Fibroblast of lung (primary cell): ENCODE measurements at regions not wholly inside any gene's neighbourhood (a gene's known extent, or its start where the extent isn't known, plus 50 kb on each side); places are given as distances from the start of the nearest gene placed in this dataset.

Experiments used
- DNase-seq, 2 donors: peaks; one replicate each; pipeline versions ENCODE4 v3.0.0 to v3.0.0-alpha.2; 2010; ENCODE audit warnings: low read depth in 2 of 2
- H2AFZ ChIP-seq: 2 replicates; pipeline ENCODE4 v1.5.1; 2012; ENCODE audit warnings: low read length, control low read depth, inconsistent platforms
- H3K27ac ChIP-seq: 2 replicates; pipeline ENCODE4 v1.5.1; 2011; ENCODE audit warnings: low read length, control low read depth; ENCODE audit not compliant: insufficient read depth
- H3K27me3 ChIP-seq: 2 replicates; pipeline ENCODE4 v1.5.1; 2011; ENCODE audit warnings: mild to moderate bottlenecking, low read length; ENCODE audit not compliant: control insufficient read depth, insufficient read depth
- H3K36me3 ChIP-seq: 2 replicates; pipeline ENCODE4 v1.5.1; 2011; ENCODE audit warnings: low read length; ENCODE audit not compliant: control insufficient read depth, insufficient read depth
- H3K4me1 ChIP-seq: 2 replicates; pipeline ENCODE4 v1.5.1; 2011; ENCODE audit warnings: low read length; ENCODE audit not compliant: control insufficient read depth, insufficient read depth; ENCODE audit errors: extremely low read depth
- H3K4me2 ChIP-seq: 2 replicates; pipeline ENCODE4 v1.5.1; 2011; ENCODE audit warnings: low read length, control low read depth; ENCODE audit not compliant: insufficient read depth; ENCODE audit errors: extremely low read depth
- H3K4me3 ChIP-seq, 4 experiments: fragments of 200-600 bp in 1 of 4; sonication (generic) in 1 of 4; replicated peaks in 1 of 4; 2 replicates each; pipeline ENCODE4 v1.5.1; 2011 to 2016; ENCODE audit warnings: low read length in 4 of 4, low read depth in 3 of 4, mild to moderate bottlenecking in 3 of 4, control low read depth in 2 of 4, inconsistent platforms in 1 of 4, mixed read lengths in 1 of 4; ENCODE audit not compliant: insufficient read depth in 1 of 4; ENCODE audit errors: control extremely low read depth in 1 of 4
- H3K79me2 ChIP-seq: 2 replicates; pipeline ENCODE4 v1.5.1; 2012; ENCODE audit warnings: mild to moderate bottlenecking, low read length, inconsistent platforms; ENCODE audit not compliant: control insufficient read depth, insufficient read depth
- H3K9ac ChIP-seq: 2 replicates; pipeline ENCODE4 v1.5.1; 2011; ENCODE audit warnings: mild to moderate bottlenecking, low read length, control low read depth; ENCODE audit not compliant: insufficient read depth
- H3K9me3 ChIP-seq: 2 replicates; pipeline ENCODE4 v1.5.1; 2012; ENCODE audit warnings: low read depth, low read length; ENCODE audit not compliant: control insufficient read depth, insufficient read depth
- H4K20me1 ChIP-seq: 2 replicates; pipeline ENCODE4 v1.5.1; 2011; ENCODE audit warnings: low read length; ENCODE audit not compliant: control insufficient read depth, insufficient read depth; ENCODE audit errors: extremely low read depth
- CTCF ChIP-seq, 2 donors: IDR thresholded peaks in 1 of 2; conservative IDR thresholded peaks in 1 of 2; 1 replicate in 1 of 2; 2 replicates in 1 of 2; pipeline ENCODE4 v1.5.1; 2011 to 2012; ENCODE audit warnings: low read length in 2 of 2, control low read depth in 1 of 2, inconsistent platforms in 1 of 2, low read depth in 1 of 2, mild to moderate bottlenecking in 1 of 2
- EZH2 ChIP-seq: IDR thresholded peaks from 2 replicates; pipeline ENCODE4 v1.5.1; 2012; ENCODE audit warnings: low read length, control low read depth, mild to moderate bottlenecking; ENCODE audit errors: missing control alignments

- no peak for DNase-seq
- Histone ChIP-seq H3K9ac (no peak overlapping the region), H3K79me2 (no peaks in the 10 kb centered on the region), H3K36me3 (no peaks in the 10 kb centered on the region), H3K27ac (no peak overlapping the region), H3K4me3 (no peak overlapping the region), H3K4me1 (peaks cover 9% of the 10 kb centered on the region), H3K4me2 (no peak overlapping the region), H3K9me3 (no peaks in the 10 kb centered on the region), H4K20me1 (no peaks in the 10 kb centered on the region), H3K27me3 (no peaks in the 10 kb centered on the region), H2AFZ (no peak overlapping the region)
- TF ChIP-seq CTCF (conservative IDR thresholded peaks at IDR 0.05 in 1 of 2, IDR thresholded peaks at IDR 0.05 in 1 of 2; ENCODE audit: low read depth in 1 of 2, low read length in 2 of 2): no peak
- TF ChIP-seq EZH2: no peak
Observed at GRCh38 chr7:46000513-46000912, 79.4 kb upstream of the IGFBP3 start.

GRCh38 chr7:45999541-45999940, 78.5 kb upstream of the IGFBP3 start:
- no peak overlapping the region for H2AFZ ChIP-seq
- H3K4me3 ChIP-seq: no peak overlapping the region
- no peak overlapping the region for H3K27ac ChIP-seq
- H3K4me2 ChIP-seq: no peak overlapping the region
- TF ChIP-seq EZH2 (no peak), CTCF (conservative IDR thresholded peaks at IDR 0.05 in 1 of 2, IDR thresholded peaks at IDR 0.05 in 1 of 2; ENCODE audit: low read depth in 1 of 2, low read length in 2 of 2) (no peak)
- no peak overlapping the region for H3K9ac ChIP-seq
- H3K79me2 ChIP-seq: no peaks in the 10 kb centered on the region
- no peaks in the 10 kb centered on the region for H3K27me3 ChIP-seq
- H3K4me1 ChIP-seq: peaks cover 5% of the 10 kb centered on the region
- H3K9me3 ChIP-seq: no peaks in the 10 kb centered on the region
- no peaks in the 10 kb centered on the region for H3K36me3 ChIP-seq
- no peaks in the 10 kb centered on the region for H4K20me1 ChIP-seq
- DNase-seq: no peak

GRCh38 chr7:45998506-45998905, 77.4 kb upstream of the IGFBP3 start:
- H3K4me3 ChIP-seq: no peak overlapping the region
- no peaks in the 10 kb centered on the region for H3K4me1 ChIP-seq
- no peaks in the 10 kb centered on the region for H3K79me2 ChIP-seq
- no peak overlapping the region for H3K9ac ChIP-seq
- no peaks in the 10 kb centered on the region for H3K9me3 ChIP-seq
- TF ChIP-seq CTCF (conservative IDR thresholded peaks at IDR 0.05 in 1 of 2, IDR thresholded peaks at IDR 0.05 in 1 of 2; ENCODE audit: low read depth in 1 of 2, low read length in 2 of 2) (no peak), EZH2 (no peak)
- DNase-seq: no peak
- no peak overlapping the region for H3K4me2 ChIP-seq
- no peak overlapping the region for H3K27ac ChIP-seq
- no peaks in the 10 kb centered on the region for H3K27me3 ChIP-seq
- H4K20me1 ChIP-seq: no peaks in the 10 kb centered on the region
- no peaks in the 10 kb centered on the region for H3K36me3 ChIP-seq
- no peak overlapping the region for H2AFZ ChIP-seq
